ENCODE measurements at regions not wholly inside any gene's neighbourhood (a gene's known extent, or its start where the extent isn't known, plus 50 kb on each side); places are given as distances from the start of the nearest gene placed in this dataset.

- no peaks in the 10 kb centered on the region for H3K9me3 Mint-ChIP-seq (ENCODE audit: low read depth)
- H3K27me3 Mint-ChIP-seq (ENCODE audit: low read depth) = no peaks in the 10 kb centered on the region
- H3K4me1 Mint-ChIP-seq (ENCODE audit: low read depth) = peaks cover 64% of the 10 kb centered on the region
- TF ChIP-seq, protein P1, sequence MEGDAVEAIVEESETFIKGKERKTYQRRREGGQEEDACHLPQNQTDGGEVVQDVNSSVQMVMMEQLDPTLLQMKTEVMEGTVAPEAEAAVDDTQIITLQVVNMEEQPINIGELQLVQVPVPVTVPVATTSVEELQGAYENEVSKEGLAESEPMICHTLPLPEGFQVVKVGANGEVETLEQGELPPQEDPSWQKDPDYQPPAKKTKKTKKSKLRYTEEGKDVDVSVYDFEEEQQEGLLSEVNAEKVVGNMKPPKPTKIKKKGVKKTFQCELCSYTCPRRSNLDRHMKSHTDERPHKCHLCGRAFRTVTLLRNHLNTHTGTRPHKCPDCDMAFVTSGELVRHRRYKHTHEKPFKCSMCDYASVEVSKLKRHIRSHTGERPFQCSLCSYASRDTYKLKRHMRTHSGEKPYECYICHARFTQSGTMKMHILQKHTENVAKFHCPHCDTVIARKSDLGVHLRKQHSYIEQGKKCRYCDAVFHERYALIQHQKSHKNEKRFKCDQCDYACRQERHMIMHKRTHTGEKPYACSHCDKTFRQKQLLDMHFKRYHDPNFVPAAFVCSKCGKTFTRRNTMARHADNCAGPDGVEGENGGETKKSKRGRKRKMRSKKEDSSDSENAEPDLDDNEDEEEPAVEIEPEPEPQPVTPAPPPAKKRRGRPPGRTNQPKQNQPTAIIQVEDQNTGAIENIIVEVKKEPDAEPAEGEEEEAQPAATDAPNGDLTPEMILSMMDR (IDR thresholded peaks at IDR 0.05) = no peak
- peak overlapping the region; percentile 25 for H3K27ac Mint-ChIP-seq (ENCODE audit: unreplicated experiment)
- no peak for DNase-seq (ENCODE audit: low spot score)
- H3K4me3 Mint-ChIP-seq (ENCODE audit: unreplicated experiment) = no peak overlapping the region
- H3K36me3 Mint-ChIP-seq (ENCODE audit: low read depth) = peaks cover under 1% of the 10 kb centered on the region
Observed at GRCh38 chr13:99628442-99628841, 127.2 kb downstream of the TM9SF2 start.

- TF ChIP-seq, protein P1 (IDR thresholded peaks at IDR 0.05) = no peak
- Mint-ChIP-seq H3K4me1 (ENCODE audit: low read depth) (peaks cover 63% of the 10 kb centered on the region), H3K4me3 (ENCODE audit: unreplicated experiment) (peak overlapping the region; percentile 58), H3K27me3 (ENCODE audit: low read depth) (no peaks in the 10 kb centered on the region), H3K9me3 (ENCODE audit: low read depth) (no peaks in the 10 kb centered on the region), H3K36me3 (ENCODE audit: low read depth) (no peaks in the 10 kb centered on the region), H3K27ac (ENCODE audit: unreplicated experiment) (peak overlapping the region; percentile 84)
- DNase-seq (ENCODE audit: low spot score) = no peak
Observed at GRCh38 chr13:99626461-99627082, 125.3 kb downstream of the TM9SF2 start.

DNA sequence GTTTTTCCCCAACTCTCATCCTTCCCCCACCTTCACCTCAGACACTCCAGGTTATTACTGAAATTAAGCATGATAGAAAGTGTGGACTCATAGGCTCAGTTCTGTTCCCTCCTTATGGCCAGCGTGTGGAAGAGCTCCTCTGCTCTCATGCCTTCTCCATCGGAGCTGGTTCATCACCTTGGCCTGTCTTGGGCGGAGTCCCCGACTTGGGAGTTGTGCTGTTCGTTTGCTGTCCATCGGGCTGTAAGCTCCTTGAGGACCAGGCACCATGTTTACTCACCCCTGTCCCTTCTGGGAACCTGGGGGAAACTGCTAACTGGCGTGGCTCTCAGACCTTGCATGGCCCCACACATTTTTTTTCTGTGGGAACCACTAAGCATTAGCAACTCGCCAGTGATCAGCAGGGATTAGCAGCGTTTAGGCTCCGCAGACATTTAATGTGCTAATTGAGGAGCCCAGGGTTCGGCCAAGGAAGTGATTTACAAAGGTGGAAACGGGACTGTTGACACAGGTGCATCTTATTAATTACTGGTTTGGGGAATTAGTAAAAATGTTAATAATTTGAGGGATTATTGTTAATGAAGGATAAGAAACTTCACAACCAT lies 123.8 kb downstream of the TM9SF2 start:
- Mint-ChIP-seq H3K4me1 (ENCODE audit: low read depth) (peaks cover 55% of the 10 kb centered on the region), H3K4me3 (ENCODE audit: unreplicated experiment) (no peak overlapping the region)
- TF ChIP-seq, protein P1 (IDR thresholded peaks at IDR 0.05) = no peak

GRCh38 chr13:99620806-99621205 lies 119.5 kb downstream of the TM9SF2 start:
- no peaks in the 10 kb centered on the region for H3K27me3 Mint-ChIP-seq (ENCODE audit: low read depth)

More for the DNA sequence above, 123.8 kb downstream of the TM9SF2 start:
- DNase-seq (ENCODE audit: low spot score) = no peak
- H3K27ac Mint-ChIP-seq (ENCODE audit: unreplicated experiment) = no peak overlapping the region
- H3K27me3 Mint-ChIP-seq (ENCODE audit: low read depth) = no peaks in the 10 kb centered on the region
- no peaks in the 10 kb centered on the region for H3K9me3 Mint-ChIP-seq (ENCODE audit: low read depth)
- H3K36me3 Mint-ChIP-seq (ENCODE audit: low read depth) = no peaks in the 10 kb centered on the region

DNA sequence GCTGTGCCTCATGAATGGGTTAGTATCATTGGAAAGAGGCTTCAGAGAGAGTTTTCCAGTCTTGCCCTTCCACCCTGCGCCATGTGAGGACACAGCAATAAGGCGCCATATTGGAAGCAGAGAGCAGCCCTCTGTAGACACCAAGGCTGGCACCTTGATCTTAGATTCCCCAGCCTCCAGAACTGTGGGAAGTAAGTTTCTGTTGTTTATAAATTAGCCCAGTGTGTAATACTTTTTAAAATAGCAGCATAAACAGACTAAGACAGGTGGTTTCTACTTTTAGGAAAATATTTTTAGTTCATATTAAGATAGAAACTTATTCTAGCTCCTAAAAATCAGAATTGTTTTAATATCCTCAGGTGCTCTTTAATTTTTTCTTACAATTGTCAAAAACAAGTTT lies 117.9 kb downstream of the TM9SF2 start:
- H3K9me3 Mint-ChIP-seq (ENCODE audit: low read depth) = no peaks in the 10 kb centered on the region
- no peak overlapping the region for H3K4me3 Mint-ChIP-seq (ENCODE audit: unreplicated experiment)
- TF ChIP-seq, protein P1 (IDR thresholded peaks at IDR 0.05) = no peak
- H3K36me3 Mint-ChIP-seq (ENCODE audit: low read depth) = no peaks in the 10 kb centered on the region
- no peak for DNase-seq (ENCODE audit: low spot score)
- H3K27me3 Mint-ChIP-seq (ENCODE audit: low read depth) = no peaks in the 10 kb centered on the region
- no peak overlapping the region for H3K27ac Mint-ChIP-seq (ENCODE audit: unreplicated experiment)
- H3K4me1 Mint-ChIP-seq (ENCODE audit: low read depth) = peaks cover 17% of the 10 kb centered on the region

More at GRCh38 chr13:99620806-99621205, 119.5 kb downstream of the TM9SF2 start:
- no peaks in the 10 kb centered on the region for H3K36me3 Mint-ChIP-seq (ENCODE audit: low read depth)
- TF ChIP-seq, protein P1 (IDR thresholded peaks at IDR 0.05) = no peak
- H3K4me1 Mint-ChIP-seq (ENCODE audit: low read depth) = peaks cover 27% of the 10 kb centered on the region
- no peak for DNase-seq (ENCODE audit: low spot score)
- no peaks in the 10 kb centered on the region for H3K9me3 Mint-ChIP-seq (ENCODE audit: low read depth)
- no peak overlapping the region for H3K27ac Mint-ChIP-seq (ENCODE audit: unreplicated experiment)
- H3K4me3 Mint-ChIP-seq (ENCODE audit: unreplicated experiment) = no peak overlapping the region
